Mesothelial cell of epicardium (in vitro differentiated cells): ENCODE measurements at regions not wholly inside any gene's neighbourhood (a gene's known extent, or its start where the extent isn't known, plus 50 kb on each side); places are given as distances from the start of the nearest gene placed in this dataset.

Experiments
- DNase-seq, 2 experiments: peaks; one replicate each; pipeline ENCODE4 v3.0.0; 2021; ENCODE audit warnings: low spot score in 2 of 2; ENCODE audit not compliant: unreplicated experiment in 2 of 2
- H3K27ac Mint-ChIP-seq: 2 replicates; pipeline ENCODE4 v1.8.0; 2021; ENCODE audit warnings: mixed read lengths
- H3K27me3 Mint-ChIP-seq: 2 replicates; pipeline ENCODE4 v1.8.0; 2021; ENCODE audit warnings: low read depth, mixed read lengths
- H3K36me3 Mint-ChIP-seq: 2 replicates; pipeline ENCODE4 v1.8.0; 2021; ENCODE audit warnings: mixed read lengths
- H3K4me1 Mint-ChIP-seq: 2 replicates; pipeline ENCODE4 v1.8.0; 2021; ENCODE audit warnings: mixed read lengths
- H3K4me3 Mint-ChIP-seq: 2 replicates; pipeline ENCODE4 v1.8.0; 2021; ENCODE audit warnings: mild to moderate bottlenecking, moderate library complexity, mixed read lengths
- H3K9me3 Mint-ChIP-seq: 2 replicates; pipeline ENCODE4 v1.8.0; 2021; ENCODE audit warnings: mixed read lengths
- CTCF ChIP-seq: fragments of 200-600 bp; sonication (generic); IDR thresholded peaks from one replicate; pipeline ENCODE4 v1.5.0; 2021; ENCODE audit warnings: antibody characterized with exemption; ENCODE audit not compliant: unreplicated experiment

- Mint-ChIP-seq H3K4me1 (peaks cover 26% of the 10 kb centered on the region), H3K27ac (no peak overlapping the region), H3K4me3 (no peak overlapping the region), H3K9me3 (no peaks in the 10 kb centered on the region), H3K27me3 (peaks cover 5% of the 10 kb centered on the region), H3K36me3 (no peaks in the 10 kb centered on the region)
- TF ChIP-seq CTCF = no peak
- DNase-seq = no peak
Observed at GRCh38 chr20:47953471-47953870, 168.2 kb upstream of the SULF2 start.

GRCh38 chr20:47952023-47952564, 166.8 kb upstream of the SULF2 start:
- no peak for DNase-seq
- Mint-ChIP-seq H3K4me3 (no peak overlapping the region), H3K36me3 (no peaks in the 10 kb centered on the region), H3K27ac (no peak overlapping the region), H3K9me3 (no peaks in the 10 kb centered on the region), H3K4me1 (peaks cover 20% of the 10 kb centered on the region), H3K27me3 (peaks cover 5% of the 10 kb centered on the region)
- TF ChIP-seq CTCF = no peak

GRCh38 chr20:47951521-47951971, 166.3 kb upstream of the SULF2 start:
- DNase-seq = no peak
- H3K4me1 Mint-ChIP-seq = peaks cover 19% of the 10 kb centered on the region
- no peak for TF ChIP-seq CTCF
- H3K4me3 Mint-ChIP-seq = no peak overlapping the region
- H3K27me3 Mint-ChIP-seq = peaks cover 5% of the 10 kb centered on the region
- H3K27ac Mint-ChIP-seq = no peak overlapping the region
- H3K36me3 Mint-ChIP-seq = no peaks in the 10 kb centered on the region
- no peaks in the 10 kb centered on the region for H3K9me3 Mint-ChIP-seq

GRCh38 chr20:47950913-47951283, 165.6 kb upstream of the SULF2 start:
- DNase-seq = no peak
- Mint-ChIP-seq H3K27me3 (peaks cover 5% of the 10 kb centered on the region), H3K4me3 (no peak overlapping the region), H3K9me3 (no peaks in the 10 kb centered on the region), H3K36me3 (no peaks in the 10 kb centered on the region), H3K27ac (no peak overlapping the region), H3K4me1 (peaks cover 18% of the 10 kb centered on the region)
- no peak for TF ChIP-seq CTCF

GRCh38 chr20:47950124-47950912, 165.0 kb upstream of the SULF2 start:
- H3K9me3 Mint-ChIP-seq = no peaks in the 10 kb centered on the region
- peaks cover 5% of the 10 kb centered on the region for H3K27me3 Mint-ChIP-seq
- no peak for TF ChIP-seq CTCF
- H3K4me1 Mint-ChIP-seq = peaks cover 18% of the 10 kb centered on the region
- H3K36me3 Mint-ChIP-seq = no peaks in the 10 kb centered on the region
- peak overlapping the region; percentile 22 for H3K27ac Mint-ChIP-seq
- no peak for DNase-seq
- no peak overlapping the region for H3K4me3 Mint-ChIP-seq
